Left kidney (tissue), 1 donor: ENCODE measurements at regions not wholly inside any gene's neighbourhood (a gene's known extent, or its start where the extent isn't known, plus 50 kb on each side); places are given as distances from the start of the nearest gene placed in this dataset.
A peak's percentile ranks its signal among the peaks of the same experiment; 100 is the strongest.

Experiments used
- DNase-seq: peaks from one replicate; pipeline ENCODE4 v3.0.0-alpha.2; 2013

- DNase-seq: no peak
These were observed 99.0 kb upstream of the WLS start for GRCh38 chr1:68331117-68331865.

DNA sequence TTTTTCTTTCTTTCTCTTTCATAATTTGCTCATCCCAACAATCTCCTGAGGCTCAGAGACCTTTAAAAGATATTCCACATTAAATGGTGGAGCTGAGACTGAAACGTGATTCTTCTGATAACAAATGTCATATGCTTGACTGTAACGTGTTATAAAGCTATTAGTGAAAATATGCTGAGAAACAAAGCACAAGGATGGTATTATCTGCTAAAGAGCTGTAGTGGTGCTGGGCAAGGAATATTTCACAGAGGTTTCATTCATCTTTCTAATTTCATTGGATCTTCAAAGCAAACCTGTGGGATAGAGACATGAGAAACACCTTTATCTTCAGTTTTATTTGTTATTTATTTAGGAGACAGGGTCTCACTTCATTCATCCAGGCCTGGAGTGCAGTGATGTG lies 98.1 kb upstream of the WLS start:
- DNase-seq: no peak

GRCh38 chr1:68329096-68329835 lies 96.9 kb upstream of the WLS start:
- DNase-seq: no peak

GRCh38 chr1:68328490-68328889 lies 96.2 kb upstream of the WLS start:
- no peak for DNase-seq

GRCh38 chr1:68327414-68327813 lies 95.1 kb upstream of the WLS start:
- DNase-seq: no peak

DNA sequence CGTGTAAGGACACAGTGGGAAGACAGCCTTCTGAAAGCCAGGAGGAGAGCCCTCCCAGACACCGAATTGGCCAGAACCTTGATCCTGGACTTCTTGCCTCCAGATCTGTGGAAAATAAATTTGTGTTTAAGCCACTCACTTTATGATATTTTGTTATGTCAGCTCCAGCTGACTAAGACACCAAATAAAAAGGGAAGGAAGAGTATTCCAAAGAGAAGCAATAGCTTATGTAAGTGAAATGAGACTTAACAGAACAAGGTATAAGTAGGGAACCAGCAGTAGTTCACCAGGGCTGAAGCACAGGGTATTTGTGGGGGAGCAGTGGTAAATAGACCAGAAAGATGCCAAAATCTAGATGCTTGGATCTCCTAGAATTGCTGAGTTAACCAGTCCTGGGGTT lies 94.2 kb upstream of the WLS start:
- no peak for DNase-seq

GRCh38 chr1:68324316-68324715 lies 92.0 kb upstream of the WLS start:
- DNase-seq: no peak

DNA sequence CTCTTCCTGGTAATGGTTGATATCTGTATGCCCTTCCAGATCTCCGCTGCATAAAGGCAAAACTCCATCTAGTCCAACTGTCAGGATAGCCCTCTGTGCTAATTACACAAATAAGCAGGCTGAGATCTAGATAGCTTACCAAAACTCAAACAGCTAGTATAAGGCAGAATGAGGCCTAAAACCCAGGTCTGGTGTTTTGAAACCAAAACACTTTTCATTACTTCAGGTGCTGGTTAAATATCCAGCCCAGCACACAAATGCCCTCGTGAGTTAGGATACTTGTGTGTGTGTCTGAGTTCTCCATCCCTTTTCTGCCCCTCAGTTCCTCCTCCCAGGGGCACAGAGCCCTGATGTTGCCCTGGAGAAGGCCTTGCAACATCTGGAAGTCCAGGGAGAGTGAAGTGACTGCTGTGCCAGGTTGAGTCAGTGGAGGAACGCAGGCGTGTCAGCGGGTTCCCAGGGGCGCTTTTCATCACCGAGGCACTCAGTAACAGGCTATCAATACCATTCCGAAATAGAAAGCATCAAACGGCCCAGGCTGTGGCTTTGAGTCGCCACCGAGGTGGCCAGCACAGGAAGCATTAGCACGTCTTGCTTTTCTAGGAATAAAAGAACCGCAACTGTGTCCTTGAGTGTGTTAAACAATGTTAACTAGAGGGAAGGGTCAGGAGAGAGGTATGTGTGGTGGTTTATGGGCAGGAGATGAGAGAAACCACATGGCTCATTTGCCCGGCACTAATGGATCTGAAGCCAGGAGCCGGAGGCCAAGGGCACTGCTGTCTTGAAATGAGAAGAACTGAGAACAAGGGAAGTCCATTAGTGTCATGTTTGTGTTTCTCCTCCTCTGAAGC lies 90.7 kb upstream of the WLS start:
- DNase-seq: no peak

DNA sequence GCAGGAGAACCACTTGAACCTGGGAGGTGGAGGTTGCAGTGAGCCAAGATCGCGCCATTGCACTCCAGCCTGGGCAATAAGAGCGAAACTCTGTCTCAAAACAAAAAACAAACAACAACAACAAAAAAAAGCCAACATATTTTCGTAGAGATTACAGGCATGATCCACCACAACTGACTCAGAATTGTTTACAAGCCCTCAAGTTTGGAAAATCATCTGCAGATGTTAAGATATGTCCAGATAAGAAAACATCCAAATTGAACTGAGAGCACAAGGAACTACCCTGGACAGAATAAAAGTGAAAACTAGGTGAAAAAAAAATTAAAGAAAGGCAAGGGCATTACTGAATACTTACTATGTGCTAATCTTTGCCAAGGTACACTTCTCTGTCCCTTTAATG lies 89.8 kb upstream of the WLS start:
- no peak for DNase-seq

DNA sequence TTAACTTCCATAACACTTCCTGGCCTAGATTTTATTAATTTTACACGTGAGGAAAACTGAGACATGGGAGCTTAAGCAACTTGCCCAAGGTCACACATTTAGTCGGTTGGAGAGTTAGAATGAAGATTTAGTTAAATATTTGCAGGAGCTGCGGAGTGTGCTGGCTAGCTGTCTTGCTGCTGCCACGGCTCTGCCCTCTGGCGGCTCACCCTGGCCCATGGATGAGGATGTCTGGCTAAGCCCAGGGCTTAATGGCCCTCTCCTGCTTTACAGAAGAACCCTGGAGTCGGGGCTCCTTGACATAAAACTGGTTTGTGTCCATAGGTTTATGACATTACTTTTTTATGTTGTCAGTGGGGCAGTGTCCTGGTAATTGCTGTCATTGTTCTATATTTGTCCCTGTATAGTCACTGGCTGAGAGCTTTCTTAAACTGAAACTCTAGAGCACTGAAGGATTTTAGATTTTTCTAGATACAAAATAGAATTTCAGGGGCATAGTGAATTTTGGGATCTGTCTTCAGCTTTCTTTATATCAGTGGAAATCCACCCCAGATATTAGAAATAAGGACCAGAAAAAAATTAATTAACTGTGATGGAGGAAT lies 88.9 kb upstream of the WLS start:
- peak; percentile 51 for DNase-seq

- no peak for DNase-seq
These were observed 88.0 kb upstream of the WLS start for GRCh38 chr1:68320349-68320748.

GRCh38 chr1:68319907-68320306 lies 87.6 kb upstream of the WLS start:
- DNase-seq: no peak

- no peak for DNase-seq
These were observed 85.2 kb upstream of the WLS start for GRCh38 chr1:68317543-68317942.

DNA sequence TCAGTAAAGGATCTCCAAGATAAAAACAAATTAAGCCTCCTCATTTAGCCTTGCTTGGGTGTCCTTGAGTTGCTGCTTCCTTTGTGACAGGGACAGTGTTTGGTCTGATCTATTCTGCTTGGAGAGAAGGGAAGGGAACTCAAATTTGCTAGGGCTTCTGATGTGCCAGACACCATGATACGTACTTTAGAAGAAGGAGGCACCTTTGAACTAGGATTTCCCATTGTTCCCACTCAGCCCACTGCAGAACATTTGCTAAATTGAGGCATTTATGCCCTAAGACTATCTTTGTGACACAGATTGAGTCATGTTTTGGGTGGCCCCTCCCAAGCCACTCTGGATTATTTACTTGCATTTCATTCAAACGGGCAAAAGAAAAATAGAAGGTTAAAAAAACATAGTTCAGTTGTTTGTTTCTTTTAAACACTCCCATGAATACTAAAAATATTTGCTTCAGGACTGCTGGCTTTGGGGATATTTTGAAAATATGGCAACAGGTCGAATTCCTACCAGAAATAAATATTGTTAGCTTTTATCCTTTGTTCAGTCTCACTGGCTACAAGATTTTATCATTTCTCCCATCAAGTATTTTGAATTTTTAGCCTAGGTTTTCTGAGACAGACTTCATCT lies 81.9 kb upstream of the WLS start:
- DNase-seq: no peak

GRCh38 chr1:68313735-68314134 lies 81.4 kb upstream of the WLS start:
- DNase-seq: no peak

DNA sequence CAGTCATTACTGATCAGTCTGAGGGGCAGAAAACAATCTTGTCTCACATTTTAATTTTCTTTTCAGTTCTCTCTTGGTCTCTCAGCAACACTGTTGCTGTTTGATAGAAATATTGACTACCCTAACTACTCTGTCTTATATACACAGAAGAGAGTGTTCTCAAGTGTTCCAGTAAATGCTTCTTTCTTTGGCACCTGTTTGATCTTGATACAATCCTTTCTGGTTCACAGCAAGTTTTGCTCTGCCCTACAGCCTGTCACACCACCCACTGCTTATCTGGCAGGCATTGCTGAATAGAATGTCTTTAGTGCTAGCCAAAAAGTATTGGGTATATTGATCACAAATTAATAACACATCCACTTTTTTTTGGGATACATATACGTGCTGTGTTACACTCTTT lies 75.7 kb upstream of the WLS start:
- DNase-seq: no peak

GRCh38 chr1:68307378-68307787 lies 75.1 kb upstream of the WLS start:
- no peak for DNase-seq

- DNase-seq: no peak
These were observed 69.2 kb upstream of the WLS start for GRCh38 chr1:68301471-68302001.

- no peak for DNase-seq
These were observed 62.2 kb upstream of the WLS start for GRCh38 chr1:68294367-68295066.

DNA sequence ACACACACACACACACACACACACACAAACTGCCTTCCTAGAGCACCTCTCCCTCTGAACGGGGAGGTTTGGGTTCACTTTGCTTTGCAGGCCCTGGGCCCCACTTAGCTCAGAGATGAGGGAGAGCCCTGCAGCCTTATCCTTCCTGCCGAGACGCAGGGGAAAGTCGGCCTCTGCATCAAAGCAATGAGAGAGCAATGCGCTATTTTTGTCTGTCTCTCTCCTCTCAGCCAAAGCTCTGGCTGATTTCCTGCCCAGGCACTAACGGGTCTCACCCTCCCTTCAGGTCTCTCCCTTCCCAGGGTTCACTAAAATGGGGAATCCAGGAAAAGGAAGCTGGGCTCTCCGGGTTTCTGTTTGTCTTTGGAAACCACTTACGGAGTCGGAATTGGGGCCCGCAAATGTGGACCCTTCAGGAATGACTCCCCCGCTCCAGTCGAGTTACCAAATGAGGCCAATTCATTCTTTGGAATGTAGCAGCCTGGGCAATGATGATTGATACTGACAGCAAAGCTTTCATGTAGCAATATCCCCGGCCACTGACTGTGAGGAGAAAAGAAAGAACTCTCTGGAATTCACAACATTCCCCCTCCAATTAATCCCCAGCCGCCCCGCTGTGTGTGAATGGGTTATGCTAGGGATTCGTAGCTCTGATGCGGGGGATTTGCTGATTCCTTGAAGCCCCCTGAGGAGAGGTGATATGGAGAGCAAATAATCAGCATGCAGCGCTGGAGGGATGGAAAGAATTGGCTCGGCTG lies 61.5 kb upstream of the WLS start:
- DNase-seq: no peak
